ENCODE measurements at regions not wholly inside any gene's neighbourhood (a gene's known extent, or its start where the extent isn't known, plus 50 kb on each side); places are given as distances from the start of the nearest gene placed in this dataset.

DNA sequence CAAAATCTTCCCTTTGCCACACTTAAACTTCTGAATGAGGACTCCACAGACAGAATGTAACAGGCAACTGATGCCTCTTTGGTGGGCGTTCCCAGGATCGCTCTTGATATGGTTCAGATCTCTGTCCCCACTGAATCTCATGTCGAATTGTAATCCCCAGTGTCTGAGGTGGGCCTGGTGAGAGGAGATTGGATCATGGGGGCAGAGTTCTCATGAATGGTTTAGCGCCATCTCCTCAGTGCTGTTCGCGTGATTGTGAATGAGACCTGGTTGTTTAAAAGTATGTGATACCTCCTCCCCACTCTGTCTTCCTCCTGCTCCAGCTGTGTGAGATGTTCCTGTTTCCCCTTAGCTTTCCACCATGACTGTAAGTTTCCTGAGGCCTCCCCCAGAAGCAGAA is 111.1 kb upstream of the SLC66A3 start:
- DNase-seq (ENCODE audit: low spot score), result no peak

DNA sequence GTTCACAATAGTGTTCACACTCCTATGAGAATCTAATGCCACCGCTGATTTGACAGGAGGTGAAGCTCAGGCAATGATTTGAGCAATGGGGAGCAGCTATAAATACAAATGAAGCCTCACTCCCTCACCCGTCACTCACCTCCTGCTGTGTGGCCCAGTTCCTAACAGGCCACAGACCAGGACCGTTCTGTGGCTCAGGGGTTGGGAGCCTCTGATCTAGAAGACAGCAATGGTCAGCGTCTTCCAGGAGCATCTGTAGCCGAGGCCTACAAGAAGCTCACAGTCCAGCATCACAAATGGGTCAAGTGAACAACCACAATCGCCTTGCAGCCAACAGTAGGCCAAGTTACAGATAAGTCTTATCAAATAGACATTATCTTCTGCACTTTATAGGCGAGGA is 110.0 kb upstream of the SLC66A3 start:
- no peak for DNase-seq (ENCODE audit: low spot score)

DNA sequence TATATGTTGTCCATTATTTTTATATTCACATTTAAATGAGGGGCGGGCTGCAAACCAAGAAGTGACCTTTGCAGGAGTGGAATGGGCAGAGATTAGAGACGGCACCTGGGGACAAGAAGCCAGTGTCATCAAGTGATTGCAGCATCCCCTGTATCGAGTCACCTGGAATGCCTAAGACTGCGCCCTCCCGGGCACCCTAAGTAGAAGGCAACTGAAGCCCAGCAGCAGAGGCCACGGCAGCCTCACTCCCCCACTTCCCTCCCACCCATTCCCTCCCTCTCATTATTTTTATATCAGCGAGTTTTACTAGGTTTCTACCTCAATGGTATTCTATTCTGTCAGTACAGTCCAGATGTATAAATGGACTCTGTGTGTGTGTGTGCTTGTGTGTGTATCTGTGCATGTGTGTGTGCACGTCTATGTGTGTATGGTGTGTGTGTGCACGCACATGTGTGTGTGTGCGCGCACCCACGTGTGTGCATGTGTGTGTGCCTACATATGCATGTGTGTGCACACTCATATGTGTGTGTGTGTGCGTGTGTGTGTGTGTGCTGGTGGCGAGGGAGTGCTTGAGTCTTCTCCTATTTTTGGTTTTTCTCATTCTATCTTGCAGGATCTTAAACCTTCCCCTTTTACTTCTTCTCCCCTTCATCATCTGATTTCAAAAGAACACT is 106.8 kb upstream of the SLC66A3 start:
- no peak for DNase-seq (ENCODE audit: low spot score)

DNA sequence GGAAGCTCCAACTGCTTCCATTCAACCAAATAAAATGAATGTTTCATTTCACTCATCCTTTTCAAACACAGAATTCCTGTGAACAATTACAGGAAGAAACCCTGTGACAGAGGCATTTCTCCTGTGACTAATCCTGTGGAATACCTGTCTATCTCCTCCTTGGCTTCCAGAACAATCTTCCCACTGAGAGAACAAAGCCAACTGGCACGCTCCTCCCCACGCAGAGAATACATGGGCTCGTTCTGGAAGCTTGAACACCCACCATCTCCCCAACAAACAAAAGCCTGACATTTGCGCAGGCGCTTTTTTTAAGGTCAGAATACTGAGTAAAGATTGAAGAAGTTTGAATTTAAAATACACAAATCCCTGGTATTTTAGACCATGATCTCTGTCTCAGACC is 104.7 kb upstream of the SLC66A3 start:
- no peak for DNase-seq (ENCODE audit: low spot score)

DNA sequence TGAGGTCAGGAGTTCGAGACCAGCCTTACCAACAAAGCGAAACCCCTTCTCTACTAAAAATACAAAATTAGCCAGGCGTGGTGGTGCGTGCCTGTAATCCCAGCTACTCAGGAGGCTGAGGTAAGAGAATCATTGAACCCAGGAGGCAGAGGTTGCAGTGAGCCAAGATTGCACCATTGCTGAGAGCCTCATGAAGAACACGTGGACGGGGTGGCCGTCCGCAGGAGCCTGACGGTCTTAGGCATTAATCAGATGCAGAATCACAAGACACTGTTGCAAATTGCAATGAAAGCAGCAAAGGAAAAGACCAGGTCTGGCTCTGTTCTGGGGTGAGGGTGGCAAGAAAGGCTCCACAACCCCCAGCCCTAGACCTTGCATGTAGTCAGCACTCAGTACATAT is 104.0 kb upstream of the SLC66A3 start:
- DNase-seq (ENCODE audit: low spot score), result no peak

DNA sequence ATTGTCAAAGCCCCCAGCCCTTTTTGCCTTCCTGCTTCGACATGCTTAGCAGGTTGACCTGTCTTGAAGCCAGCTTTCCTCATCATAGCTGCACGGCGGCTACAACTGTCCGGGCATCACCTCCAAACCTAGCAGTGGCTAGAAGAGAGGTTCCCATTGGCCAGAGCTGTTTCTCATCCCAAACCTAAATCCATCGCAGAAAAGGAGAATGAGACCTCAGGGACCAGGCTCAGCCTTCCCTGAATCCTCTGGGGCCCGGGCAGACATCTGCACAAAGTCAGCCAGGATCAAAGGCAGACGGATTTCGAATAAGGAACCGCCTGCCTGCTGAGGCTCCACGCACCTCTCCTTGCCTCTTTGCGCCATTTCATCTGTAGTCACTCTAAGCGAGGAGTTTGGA is 101.7 kb upstream of the SLC66A3 start:
- DNase-seq (ENCODE audit: low spot score), result no peak

DNA sequence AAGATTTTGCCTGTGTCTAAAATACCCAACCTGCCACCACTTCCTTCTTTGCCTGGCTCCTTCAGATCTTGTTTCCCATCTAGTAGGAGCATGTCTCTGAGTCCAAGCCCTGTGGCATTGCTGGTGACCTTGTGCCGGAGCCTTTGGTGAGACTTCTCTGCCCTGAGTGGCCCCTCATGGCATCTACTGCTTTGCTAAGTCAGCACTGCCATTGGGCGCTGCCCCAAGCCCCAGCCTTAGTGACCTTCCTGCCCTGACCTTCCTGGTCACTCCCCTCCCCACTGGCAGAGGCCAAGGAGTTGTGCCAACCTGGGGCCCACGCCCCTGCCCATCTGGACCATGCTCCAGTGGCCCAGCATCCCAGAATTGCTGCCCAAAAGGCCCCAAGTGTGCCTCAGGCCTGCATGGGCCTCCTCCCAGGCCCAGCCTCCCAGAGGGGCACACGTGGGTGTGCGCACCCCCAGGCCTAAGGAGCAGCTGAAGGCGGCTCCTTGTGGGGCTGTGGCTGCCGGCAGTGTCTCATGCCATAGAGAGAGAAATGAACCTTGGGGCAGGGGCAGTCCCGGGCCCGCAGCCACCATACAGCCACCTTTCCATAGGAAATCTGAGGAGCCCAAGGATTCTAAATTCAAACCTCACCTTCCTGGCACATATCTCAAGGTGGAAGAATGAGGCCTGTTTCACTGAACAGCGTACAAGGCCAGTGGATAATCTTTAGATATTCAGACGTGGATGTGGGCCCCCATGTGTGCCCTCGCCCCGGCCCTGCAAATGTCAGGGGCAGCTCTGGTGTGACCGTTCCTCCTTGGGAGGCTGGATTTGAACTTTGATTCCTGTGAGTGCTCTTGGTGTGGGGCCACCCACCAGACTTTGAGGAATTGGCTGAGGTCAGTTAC is 100.2 kb upstream of the SLC66A3 start:
- DNase-seq (ENCODE audit: low spot score), result no peak

DNA sequence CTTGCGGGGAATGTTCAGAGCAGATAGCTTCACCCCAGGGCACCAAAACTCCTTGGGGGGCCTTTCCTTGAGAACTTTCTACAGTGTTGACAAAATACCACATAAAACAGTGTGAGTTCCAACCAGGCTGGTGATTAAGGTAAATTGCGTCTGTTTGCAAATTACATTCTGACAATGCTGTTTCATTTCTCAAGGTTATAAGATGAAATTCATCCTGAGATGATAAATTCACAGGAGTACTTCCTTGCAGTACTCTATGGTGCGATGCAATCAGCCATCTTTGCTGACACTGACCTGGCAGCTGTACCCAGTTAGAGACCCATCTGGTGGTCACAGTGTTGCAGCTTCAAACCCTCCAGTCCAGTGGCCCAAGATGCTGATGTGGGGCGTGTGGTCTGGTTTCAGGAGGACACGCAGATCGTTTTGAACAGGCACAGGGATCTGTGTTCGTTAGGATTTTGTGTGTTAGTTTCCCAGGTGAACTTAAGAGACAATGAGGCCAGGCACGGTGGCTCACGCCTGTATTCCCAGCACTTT is 99.5 kb upstream of the SLC66A3 start:
- DNase-seq (ENCODE audit: low spot score), result no peak

DNA sequence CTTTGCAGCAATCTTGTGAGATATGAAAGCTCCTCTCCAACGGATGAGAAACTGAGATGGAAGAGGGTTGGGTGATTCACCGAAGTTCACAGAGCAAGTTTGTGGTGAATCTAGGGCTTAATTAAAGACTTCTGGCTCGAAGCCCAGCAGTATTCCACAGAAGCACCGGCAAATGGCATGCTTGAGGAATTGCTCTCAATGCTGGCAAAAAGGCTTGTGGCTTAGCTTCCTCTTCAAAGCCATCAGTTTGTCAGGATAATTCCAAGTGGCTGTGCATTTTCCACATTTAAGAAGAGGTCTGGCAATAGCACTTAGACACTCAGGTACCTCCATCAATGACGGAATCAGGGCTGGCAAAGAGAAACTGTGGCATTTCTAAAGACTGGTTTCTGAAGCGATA is 98.7 kb upstream of the SLC66A3 start:
- peak; percentile 43 for DNase-seq (ENCODE audit: low spot score)

DNA sequence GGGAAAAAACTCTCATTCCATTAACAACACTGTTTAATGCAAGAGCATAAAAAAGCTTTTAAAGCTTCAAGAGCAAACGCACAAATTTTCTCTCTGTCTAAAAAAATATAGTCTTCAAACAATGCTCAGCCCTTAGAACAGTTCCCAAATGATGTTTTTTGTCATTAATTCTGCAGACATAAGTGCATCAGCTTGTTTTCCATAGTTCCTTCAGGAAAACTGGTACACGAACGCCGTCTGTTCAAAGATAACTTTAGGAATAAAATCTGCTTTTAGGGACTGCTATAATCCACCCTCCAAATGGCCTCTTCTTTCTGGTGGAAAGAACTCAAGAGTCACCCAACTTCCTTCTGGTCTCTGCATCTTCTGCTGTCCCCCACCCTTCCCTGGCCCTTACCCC is 98.2 kb upstream of the SLC66A3 start:
- DNase-seq (ENCODE audit: low spot score), result no peak

DNA sequence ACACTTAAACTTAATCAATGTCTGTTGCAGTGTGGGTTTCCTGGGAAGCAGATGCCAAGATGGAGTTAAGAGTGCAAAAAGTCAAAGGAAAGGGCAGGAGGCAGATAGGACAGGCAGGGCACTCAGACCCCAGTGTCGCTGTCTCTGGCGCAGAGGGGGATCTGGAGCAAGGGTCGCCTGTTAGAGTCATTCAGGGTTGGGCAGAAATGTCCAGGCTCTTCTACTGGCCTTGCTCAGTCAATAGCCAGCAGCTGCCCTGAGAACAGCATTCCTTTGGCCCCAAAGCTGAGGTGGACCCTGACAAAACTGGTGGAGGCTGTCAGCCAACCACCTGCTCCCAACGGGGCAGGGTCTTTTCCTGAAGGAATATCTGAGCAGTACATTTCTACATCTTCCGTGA is 97.1 kb upstream of the SLC66A3 start:
- no peak for DNase-seq (ENCODE audit: low spot score)

DNA sequence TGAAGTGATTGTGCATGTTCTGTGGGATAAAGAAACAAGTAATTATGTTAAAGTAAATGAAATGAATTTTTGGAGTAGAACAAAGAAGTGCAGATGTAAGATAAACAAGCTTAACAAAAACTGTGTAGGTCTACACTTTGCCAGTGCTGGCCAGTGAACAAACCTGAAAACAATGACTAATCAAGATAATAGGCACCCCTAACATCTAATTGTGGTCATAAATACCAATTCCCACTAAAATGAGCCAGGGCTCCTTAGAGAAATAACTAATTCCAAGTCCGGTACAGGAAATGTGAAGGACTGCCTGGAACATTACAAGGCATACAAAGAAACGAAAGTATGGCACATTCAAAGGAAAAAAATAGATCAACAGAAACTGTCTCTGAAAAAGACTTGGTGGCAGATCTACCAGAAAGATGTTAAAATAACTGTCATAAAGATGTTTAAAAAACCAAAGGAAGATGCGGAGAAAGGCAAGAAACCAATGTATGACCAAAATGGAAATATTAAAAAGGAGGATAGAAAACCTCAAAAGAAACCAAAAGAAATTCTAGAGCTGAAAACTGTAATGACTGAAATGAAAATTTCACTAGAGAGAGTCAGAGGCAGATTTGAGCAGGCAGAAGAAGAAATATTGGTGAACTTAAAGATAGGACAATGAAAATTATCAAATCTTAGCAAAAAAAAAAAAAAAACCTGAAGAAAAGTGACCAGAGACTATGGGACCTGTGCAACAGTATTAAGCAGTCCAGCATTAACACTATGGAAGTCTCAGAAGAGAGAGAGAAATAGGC is 94.7 kb upstream of the SLC66A3 start:
- DNase-seq (ENCODE audit: low spot score), result no peak

DNA sequence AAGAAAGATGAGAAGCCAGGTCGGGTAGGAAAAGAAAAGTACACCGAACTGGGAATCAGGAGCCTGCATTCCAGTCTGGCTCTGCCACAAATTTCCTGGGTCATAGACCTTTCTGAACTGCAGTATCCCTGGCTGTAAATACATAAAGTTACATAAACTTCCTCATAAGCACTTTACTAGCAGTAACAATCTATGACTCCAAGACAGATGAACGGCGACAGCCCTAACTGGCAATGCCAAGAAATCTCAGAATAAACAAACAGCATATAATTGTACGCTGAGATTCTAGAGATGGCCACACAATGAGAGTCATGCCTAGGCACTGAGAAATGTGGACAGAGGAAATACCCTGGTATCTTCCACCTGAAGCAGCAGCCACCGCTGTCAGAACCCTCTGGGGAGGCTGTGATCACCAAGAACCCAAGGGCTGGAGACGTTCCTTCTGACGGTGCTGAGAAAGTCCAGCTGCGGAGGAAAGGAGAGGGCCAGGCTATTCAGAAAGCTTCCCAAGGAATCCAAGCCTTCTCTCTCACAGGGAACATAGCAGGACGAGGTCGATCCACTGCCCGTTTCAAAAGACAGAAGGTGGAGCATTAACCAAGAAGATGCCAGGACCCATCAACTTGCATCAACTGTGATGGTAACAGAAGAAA is 89.3 kb upstream of the SLC66A3 start:
- DNase-seq (ENCODE audit: low spot score), result no peak

DNA sequence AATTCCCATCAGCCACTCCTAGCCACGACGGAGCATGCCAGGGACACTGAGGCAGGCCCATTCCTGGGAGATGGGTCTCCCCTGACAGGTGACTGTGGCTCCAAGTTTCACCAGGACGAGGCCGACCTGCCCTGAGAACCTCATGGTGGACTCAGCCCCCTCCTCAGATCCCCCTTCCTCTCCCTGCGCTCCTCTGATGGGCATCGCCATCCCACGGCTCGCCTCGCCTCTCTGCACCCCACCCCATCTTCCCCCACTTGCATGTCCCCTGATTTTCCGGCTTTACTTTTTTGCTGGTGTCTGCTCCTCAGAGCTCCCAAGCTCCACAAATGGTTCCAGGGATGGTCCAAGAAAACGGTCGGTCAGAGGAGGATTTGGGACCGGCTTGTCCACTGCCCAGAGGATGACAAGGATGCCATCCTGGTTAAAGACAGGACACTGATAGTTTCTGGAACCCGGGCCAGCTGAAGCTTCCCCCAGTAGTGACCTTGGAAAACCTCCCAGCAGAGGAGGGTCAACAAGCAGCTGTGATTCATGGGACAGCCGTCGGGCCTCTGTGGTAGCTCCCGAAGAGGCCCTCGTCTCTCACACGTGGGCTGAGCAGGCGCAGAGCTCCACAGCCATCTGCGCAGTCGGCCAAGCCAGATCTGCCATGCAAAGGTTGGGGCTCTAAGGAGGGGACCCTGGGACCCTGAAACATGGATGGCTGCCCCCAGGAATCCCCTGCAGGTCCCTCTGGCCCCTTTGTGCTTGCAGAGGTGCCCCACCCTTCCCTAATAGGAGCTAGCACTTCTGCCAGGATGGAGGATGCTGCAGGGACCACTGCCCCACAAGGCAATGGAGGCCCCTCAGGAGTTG is 87.8 kb upstream of the SLC66A3 start:
- DNase-seq (ENCODE audit: low spot score), result no peak

DNA sequence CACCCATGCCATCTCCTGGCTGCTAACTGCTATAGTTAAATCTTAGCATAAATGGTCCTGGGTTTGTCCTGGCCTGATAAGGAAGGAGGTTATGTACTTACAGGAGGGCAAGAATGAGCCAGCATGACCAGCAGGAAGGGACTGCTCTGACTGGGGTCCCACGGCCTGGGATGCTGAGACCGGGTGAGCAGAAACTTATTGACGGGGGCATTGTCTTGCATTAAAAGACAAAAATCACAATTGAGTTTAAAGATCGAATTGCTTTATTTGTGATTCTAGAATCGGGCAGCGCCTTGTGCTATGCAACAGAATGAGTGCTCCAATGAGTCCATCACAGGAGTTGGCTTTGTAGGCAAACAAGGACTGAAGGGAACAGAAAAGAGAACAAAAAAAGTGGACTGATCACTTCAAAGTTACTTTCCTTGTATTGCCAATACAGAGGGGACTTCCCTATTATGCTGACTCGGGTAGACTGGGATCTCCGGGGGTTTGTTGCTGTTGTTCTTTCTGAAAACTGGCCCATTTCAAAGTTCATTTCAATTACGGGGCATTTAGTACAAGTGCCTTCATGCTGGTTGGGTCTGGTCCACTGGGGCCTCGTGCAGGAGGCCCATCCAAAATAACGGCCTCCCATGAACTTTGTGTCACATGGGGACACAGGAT is 87.1 kb upstream of the SLC66A3 start:
- no peak for DNase-seq (ENCODE audit: low spot score)

DNA sequence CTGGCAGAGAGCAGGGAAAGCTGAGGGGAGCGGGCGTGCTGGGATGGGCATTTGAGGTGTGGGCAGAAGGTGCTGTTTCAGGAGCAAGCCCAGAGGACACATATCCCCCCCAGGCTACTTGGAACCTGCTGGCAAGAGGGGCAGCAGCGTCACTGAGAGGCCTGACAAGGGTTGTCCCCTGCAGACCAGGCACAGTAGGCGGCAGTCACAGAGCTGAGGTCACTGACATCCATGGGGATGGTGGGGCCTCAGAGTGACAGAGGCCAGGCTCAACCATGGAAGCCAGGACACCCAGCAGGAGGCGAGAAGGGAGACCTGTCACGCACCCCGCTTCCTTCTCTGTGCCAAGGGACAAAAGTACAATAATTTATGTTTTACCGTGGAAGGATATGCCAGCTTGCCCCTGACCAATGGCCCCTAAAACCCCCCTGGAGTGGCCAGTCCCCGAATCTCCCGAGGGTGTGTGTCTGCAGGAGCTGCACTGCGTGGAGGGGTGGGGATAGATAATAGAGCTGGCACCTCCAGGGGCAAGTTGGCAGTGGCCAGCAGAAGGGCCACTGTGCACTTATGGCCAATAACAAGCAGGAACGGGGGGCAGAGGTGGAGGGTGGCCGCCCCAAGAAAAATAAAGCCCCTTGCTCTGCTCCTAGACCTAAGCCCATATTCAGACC is 86.3 kb upstream of the SLC66A3 start:
- DNase-seq (ENCODE audit: low spot score), result no peak

DNA sequence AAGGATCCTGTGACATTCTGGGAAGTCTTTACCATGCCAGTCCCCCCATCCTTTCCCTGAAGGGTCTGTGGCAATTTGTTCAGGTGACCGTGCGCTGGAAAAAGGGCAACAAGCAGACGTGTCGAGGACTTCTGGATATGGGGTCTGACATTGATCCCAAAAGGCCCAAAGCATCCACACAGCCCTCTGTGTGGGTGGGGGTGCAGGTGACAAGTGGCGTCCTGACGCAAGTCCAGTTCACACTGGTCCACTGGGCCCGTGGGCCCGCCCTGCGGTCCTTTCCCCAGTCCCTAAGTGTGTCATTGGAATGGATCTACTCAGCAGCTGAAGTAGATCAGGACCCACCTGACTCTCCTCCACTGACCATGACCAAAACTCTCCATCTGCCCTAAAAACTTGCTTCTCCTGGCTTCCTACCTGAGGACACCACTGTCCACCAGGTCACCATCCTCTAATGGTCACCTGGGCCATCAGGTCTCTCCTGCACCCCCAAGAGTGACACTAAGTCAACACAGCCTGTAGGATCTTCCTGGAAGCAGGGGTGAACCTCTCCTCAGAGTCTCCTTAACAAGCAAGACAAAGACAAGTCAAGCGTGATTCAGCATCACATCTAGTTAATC is 85.6 kb upstream of the SLC66A3 start:
- no peak for DNase-seq (ENCODE audit: low spot score)

DNA sequence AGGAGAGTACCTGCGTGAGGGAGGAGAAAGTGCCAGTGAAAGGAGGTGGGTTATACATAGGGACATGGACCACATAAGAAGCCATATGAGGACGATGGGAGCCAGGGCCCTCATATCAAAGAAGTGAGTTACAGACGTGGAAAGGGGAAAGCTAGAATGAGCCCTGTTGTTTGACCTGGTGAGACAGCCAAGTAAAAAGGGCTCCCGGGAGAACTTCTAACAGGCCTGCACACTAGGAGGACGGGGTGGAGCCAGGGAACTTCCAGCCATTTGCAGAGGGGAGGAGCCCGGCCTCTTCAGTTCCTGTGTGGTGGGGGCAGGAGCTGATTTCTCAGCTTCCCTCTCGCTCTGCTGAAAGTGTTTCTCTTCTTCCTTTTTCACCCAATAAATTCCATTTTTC is 84.1 kb upstream of the SLC66A3 start:
- DNase-seq (ENCODE audit: low spot score), result no peak

DNA sequence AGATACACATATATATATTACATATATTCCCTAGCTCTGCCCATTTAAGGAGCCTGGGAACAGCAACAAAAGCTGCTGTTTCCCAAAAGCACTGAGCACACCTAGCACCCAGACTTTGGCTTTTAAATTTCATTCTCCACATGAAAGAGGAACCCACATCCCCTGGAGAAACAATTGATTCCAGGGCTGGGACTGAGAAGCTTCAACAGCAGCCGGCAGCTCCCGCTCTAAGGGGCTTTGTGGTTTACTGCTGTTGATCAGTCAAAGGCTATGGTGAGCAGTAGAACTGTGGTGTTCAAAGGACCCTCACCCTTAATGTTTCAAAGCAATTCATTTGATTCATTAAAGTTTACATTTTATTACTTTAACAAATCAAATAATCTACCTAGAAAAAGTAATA is 83.3 kb upstream of the SLC66A3 start:
- no peak for DNase-seq (ENCODE audit: low spot score)

DNA sequence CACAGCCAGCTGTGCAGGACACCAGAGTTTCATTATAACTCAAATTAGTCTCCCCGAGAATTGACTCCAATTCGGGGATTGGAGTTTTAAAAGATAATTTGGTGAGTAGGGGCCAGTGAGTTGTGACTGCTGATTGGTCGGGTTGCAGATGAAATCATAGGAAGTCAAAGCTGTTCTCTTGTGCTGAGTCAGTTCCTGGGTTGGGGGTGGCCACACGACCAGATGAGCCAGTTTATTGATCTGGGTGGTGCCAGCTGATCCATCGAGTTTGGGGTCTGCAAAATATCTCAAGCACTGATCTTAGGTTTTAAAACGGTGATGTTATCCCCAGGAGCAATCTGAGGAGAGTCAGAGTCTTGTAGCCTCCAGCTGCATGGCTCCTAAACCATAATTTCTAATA is 82.7 kb upstream of the SLC66A3 start:
- no peak for DNase-seq (ENCODE audit: low spot score)
